Breast epithelium (tissue), 4 donors: ENCODE measurements at regions not wholly inside any gene's neighbourhood (a gene's known extent, or its start where the extent isn't known, plus 50 kb on each side); places are given as distances from the start of the nearest gene placed in this dataset.

Experiments
- DNase-seq, 2 donors: peaks; one replicate each; pipeline ENCODE4 v3.0.0-alpha.2; 2019; ENCODE audit warnings: low spot score in 2 of 2
- H3K27ac ChIP-seq, 2 donors: fragments of 200-600 bp; sonication (generic) in 1 of 2; one replicate each; pipeline ENCODE4 v1.5.1; 2016 to 2019; ENCODE audit warnings: mild to moderate bottlenecking in 1 of 2
- H3K27me3 ChIP-seq, 2 donors: fragments of 200-600 bp; sonication (generic) in 1 of 2; one replicate each; pipeline versions ENCODE4 v1.5.1 to v1.6.0; 2017 to 2019; ENCODE audit warnings: control low read depth in 1 of 2, mild to moderate bottlenecking in 1 of 2
- H3K36me3 ChIP-seq: fragments of 200-600 bp; one replicate; pipeline ENCODE4 v1.5.1; 2019
- H3K4me1 ChIP-seq, 2 donors: fragments of 200-600 bp; sonication (generic); one replicate each; pipeline ENCODE4 v1.5.1; 2016 to 2019; ENCODE audit warnings: control low read depth in 1 of 2
- H3K4me3 ChIP-seq, 3 donors: fragments of 200-600 bp; sonication (generic); 1 replicate in 2 of 3; 2 replicates in 1 of 3; pipeline ENCODE4 v1.5.1; 2016 to 2019; ENCODE audit warnings: mild to moderate bottlenecking in 3 of 3, moderate library complexity in 2 of 3
- H3K9me3 ChIP-seq, 2 donors: fragments of 200-600 bp; sonication (generic) in 1 of 2; one replicate each; pipeline ENCODE4 v1.5.1; 2016 to 2019; ENCODE audit warnings: control low read depth in 1 of 2
- POLR2A ChIP-seq: fragments of 450-650 bp; IDR thresholded peaks from one replicate; pipeline ENCODE4 v1.6.1; 2016; ENCODE audit warnings: antibody characterized with exemption, mild to moderate bottlenecking, moderate library complexity
- POLR2AphosphoS5 ChIP-seq, 3 donors: sonication (generic); formaldehyde crosslinking; IDR thresholded peaks; one replicate each; pipeline ENCODE4 v1.6.1; 2017; ENCODE audit warnings: antibody characterized with exemption in 3 of 3
- intact Hi-C: fragments of 100-400 bp; cut with DNase I; formaldehyde crosslinking; loops from one replicate; pipeline ENCODE4 v1.15.1; 2023; ENCODE audit warnings: low total_unique reads
- TF ChIP-seq, protein P1 (sequence below), 3 donors: fragments of 450-650 bp; IDR thresholded peaks; one replicate each; pipeline ENCODE4 v1.5.1; 2016 to 2017; ENCODE audit warnings: antibody characterized with exemption in 3 of 3, mild to moderate bottlenecking in 3 of 3, moderate library complexity in 3 of 3

DNA sequence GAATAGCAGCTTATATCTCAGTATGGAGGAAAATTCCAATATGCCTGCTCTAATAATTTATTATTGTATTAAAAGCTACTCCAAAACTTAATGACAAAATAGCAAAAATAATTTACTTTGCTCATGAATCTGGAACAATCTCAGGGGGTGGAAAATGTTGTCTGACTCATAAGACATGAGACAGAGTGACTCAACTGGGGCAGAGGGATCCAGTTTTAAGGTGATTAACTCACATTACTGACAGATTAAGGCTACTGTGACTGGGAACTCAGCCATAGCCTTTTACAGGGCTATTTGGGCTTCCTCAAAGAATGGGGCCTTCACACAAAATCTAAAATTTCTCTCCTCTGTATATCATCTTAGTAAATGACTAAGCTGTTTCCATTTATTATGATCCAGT lies 1172.9 kb downstream of the CDH12 start:
- H3K27me3 ChIP-seq: no peaks in the 10 kb centered on the region
- DNase-seq: no peak
- H3K9me3 ChIP-seq: no peaks in the 10 kb centered on the region
- intact Hi-C loops: no loop called here
- H3K27ac ChIP-seq: no peak overlapping the region
- TF ChIP-seq POLR2AphosphoS5 (IDR thresholded peaks at IDR 0.05) (no peak), POLR2A (no peak)
- TF ChIP-seq, protein P1, sequence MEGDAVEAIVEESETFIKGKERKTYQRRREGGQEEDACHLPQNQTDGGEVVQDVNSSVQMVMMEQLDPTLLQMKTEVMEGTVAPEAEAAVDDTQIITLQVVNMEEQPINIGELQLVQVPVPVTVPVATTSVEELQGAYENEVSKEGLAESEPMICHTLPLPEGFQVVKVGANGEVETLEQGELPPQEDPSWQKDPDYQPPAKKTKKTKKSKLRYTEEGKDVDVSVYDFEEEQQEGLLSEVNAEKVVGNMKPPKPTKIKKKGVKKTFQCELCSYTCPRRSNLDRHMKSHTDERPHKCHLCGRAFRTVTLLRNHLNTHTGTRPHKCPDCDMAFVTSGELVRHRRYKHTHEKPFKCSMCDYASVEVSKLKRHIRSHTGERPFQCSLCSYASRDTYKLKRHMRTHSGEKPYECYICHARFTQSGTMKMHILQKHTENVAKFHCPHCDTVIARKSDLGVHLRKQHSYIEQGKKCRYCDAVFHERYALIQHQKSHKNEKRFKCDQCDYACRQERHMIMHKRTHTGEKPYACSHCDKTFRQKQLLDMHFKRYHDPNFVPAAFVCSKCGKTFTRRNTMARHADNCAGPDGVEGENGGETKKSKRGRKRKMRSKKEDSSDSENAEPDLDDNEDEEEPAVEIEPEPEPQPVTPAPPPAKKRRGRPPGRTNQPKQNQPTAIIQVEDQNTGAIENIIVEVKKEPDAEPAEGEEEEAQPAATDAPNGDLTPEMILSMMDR (IDR thresholded peaks at IDR 0.05): no peak
- no peak overlapping the region for H3K4me3 ChIP-seq
- H3K4me1 ChIP-seq: no peaks in the 10 kb centered on the region
- H3K36me3 ChIP-seq: no peaks in the 10 kb centered on the region

DNA sequence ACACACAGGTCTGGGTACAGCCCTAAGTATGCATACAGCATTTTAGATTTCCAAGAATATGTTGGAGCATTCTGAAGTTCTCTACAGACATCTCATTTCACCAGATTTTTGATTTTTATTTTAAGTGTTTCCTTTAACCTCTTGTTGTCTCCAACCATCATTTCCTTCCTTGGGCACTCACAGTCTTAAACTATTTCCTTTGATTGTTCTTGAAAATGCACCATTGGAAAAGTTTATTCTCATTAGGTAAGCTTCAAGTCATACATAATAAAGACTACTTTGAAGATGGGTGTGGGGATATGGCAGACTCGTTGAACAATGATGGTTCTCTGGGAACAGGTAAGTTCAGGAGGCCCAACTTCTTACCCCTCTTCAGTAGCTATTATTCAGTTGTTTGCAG lies 1174.6 kb downstream of the CDH12 start:
- DNase-seq: no peak
- TF ChIP-seq POLR2AphosphoS5 (IDR thresholded peaks at IDR 0.05) (no peak), POLR2A (no peak)
- TF ChIP-seq, protein P1 (IDR thresholded peaks at IDR 0.05): no peak
- no peaks in the 10 kb centered on the region for H3K36me3 ChIP-seq
- intact Hi-C loops: no loop called here
- no peaks in the 10 kb centered on the region for H3K27me3 ChIP-seq
- no peaks in the 10 kb centered on the region for H3K9me3 ChIP-seq
- H3K4me1 ChIP-seq: no peaks in the 10 kb centered on the region
- H3K4me3 ChIP-seq: no peak overlapping the region
- no peak overlapping the region for H3K27ac ChIP-seq

DNA sequence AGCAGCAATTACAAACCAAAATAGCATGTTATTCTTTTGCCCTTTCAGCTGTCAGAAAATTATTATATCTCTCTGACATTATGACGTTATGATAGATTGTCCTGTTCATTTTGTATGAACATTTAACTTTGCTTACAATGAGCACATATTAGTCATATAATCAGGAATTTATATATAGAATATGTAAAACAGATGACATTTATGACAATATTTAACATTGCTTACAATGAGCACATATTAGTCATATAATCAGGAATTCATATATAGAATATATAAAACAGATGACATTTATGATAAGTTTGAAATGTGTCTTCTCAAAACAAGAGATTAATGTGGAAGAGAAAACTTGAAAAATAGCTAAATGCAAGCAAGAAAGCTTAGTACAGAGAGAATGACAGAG lies 1180.2 kb downstream of the CDH12 start:
- DNase-seq: no peak
- intact Hi-C loops: no loop called here
- Histone ChIP-seq H3K27me3 (no peaks in the 10 kb centered on the region), H3K4me3 (no peak overlapping the region), H3K27ac (no peak overlapping the region), H3K9me3 (no peaks in the 10 kb centered on the region), H3K4me1 (no peaks in the 10 kb centered on the region), H3K36me3 (no peaks in the 10 kb centered on the region)
- TF ChIP-seq, protein P1 (IDR thresholded peaks at IDR 0.05): no peak
- TF ChIP-seq POLR2AphosphoS5 (IDR thresholded peaks at IDR 0.05) (no peak), POLR2A (no peak)

DNA sequence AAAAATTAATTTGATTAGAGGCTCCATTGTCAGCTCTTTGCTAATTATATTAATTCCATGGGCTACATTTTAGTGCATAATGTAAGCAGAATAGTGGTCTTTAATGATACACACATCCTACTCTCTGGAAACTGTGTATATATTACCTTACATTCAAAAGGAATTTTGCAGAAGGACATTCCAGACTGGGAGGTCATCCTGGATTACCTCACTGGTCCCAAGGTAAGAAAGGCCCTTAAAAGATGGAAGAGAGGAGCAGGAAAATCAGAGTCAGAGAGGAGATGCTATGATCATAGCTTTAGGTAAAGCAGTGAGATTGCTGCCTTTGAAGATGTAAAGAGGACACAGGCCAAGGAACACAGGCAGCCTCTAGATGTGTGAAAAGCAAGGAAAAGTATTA lies 1180.8 kb downstream of the CDH12 start:
- H3K27ac ChIP-seq: no peak overlapping the region
- no peak overlapping the region for H3K4me3 ChIP-seq
- no peak for DNase-seq
- H3K36me3 ChIP-seq: no peaks in the 10 kb centered on the region
- intact Hi-C loops: no loop called here
- TF ChIP-seq POLR2AphosphoS5 (IDR thresholded peaks at IDR 0.05): no peak
- no peak for TF ChIP-seq POLR2A
- TF ChIP-seq, protein P1 (IDR thresholded peaks at IDR 0.05): no peak
- H3K4me1 ChIP-seq: no peaks in the 10 kb centered on the region
- H3K27me3 ChIP-seq: no peaks in the 10 kb centered on the region
- no peaks in the 10 kb centered on the region for H3K9me3 ChIP-seq

DNA sequence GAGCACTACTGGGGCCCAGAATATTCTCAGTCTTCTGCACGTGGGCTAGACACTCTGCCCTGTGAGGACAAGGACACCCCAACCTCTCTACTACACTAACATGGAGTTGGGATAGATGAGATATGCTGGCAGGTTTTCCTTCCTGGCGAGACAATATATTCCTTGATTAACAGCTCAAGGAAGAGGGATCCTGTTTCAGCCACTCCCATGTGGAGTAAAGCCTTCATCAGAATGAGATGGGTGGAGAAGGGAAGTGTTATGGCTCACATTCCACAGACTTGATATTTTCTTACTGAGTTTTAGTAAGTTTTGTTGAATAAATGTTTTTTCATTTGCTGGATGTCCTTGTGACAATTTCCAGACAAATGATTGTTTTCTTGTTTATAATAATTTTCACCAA lies 1187.6 kb downstream of the CDH12 start:
- Histone ChIP-seq H3K27ac (no peak overlapping the region), H3K9me3 (peaks cover 0 to 5% of the 10 kb centered on the region in 2 donors), H3K4me3 (no peak overlapping the region), H3K4me1 (no peaks in the 10 kb centered on the region), H3K27me3 (no peaks in the 10 kb centered on the region), H3K36me3 (no peaks in the 10 kb centered on the region)
- TF ChIP-seq POLR2AphosphoS5 (IDR thresholded peaks at IDR 0.05): no peak
- no peak for TF ChIP-seq POLR2A
- TF ChIP-seq, protein P1 (IDR thresholded peaks at IDR 0.05): no peak
- intact Hi-C loops: no loop called here
- no peak for DNase-seq
